ENCODE measurements at regions not wholly inside any gene's neighbourhood (a gene's known extent, or its start where the extent isn't known, plus 50 kb on each side); places are given as distances from the start of the nearest gene placed in this dataset.

DNA sequence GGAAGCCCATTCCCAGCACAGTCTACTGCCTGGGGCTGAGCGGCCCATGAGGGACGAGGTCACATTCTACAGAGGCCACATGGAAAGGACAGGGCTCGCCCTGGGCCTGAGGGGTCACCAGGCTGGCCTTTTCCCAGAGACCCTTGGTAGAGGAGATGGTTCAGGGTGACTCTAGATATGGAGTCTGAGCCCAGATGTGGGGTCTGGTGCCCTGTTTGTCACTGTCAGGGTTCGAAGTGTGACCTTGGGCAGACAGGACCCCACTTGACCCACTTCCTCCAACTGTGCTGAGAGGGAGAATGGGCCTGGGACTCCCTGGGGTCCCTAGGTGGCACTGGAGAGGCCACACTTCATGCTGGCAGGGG lies 81.0 kb downstream of the MYEOV start (continued):
- TF ChIP-seq, protein P1, sequence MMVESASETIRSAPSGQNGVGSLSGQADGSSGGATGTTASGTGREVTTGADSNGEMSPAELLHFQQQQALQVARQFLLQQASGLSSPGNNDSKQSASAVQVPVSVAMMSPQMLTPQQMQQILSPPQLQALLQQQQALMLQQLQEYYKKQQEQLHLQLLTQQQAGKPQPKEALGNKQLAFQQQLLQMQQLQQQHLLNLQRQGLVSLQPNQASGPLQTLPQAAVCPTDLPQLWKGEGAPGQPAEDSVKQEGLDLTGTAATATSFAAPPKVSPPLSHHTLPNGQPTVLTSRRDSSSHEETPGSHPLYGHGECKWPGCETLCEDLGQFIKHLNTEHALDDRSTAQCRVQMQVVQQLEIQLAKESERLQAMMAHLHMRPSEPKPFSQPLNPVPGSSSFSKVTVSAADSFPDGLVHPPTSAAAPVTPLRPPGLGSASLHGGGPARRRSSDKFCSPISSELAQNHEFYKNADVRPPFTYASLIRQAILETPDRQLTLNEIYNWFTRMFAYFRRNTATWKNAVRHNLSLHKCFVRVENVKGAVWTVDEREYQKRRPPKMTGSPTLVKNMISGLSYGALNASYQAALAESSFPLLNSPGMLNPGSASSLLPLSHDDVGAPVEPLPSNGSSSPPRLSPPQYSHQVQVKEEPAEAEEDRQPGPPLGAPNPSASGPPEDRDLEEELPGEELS (CRISPR knock-in tag; IDR thresholded peaks at IDR 0.05) = no peak
- TF ChIP-seq, protein P2, sequence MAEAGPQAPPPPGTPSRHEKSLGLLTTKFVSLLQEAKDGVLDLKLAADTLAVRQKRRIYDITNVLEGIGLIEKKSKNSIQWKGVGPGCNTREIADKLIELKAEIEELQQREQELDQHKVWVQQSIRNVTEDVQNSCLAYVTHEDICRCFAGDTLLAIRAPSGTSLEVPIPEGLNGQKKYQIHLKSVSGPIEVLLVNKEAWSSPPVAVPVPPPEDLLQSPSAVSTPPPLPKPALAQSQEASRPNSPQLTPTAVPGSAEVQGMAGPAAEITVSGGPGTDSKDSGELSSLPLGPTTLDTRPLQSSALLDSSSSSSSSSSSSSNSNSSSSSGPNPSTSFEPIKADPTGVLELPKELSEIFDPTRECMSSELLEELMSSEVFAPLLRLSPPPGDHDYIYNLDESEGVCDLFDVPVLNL (CRISPR knock-in tag; IDR thresholded peaks at IDR 0.05; ENCODE audit: borderline replicate concordance, low read depth) = no peak

DNA sequence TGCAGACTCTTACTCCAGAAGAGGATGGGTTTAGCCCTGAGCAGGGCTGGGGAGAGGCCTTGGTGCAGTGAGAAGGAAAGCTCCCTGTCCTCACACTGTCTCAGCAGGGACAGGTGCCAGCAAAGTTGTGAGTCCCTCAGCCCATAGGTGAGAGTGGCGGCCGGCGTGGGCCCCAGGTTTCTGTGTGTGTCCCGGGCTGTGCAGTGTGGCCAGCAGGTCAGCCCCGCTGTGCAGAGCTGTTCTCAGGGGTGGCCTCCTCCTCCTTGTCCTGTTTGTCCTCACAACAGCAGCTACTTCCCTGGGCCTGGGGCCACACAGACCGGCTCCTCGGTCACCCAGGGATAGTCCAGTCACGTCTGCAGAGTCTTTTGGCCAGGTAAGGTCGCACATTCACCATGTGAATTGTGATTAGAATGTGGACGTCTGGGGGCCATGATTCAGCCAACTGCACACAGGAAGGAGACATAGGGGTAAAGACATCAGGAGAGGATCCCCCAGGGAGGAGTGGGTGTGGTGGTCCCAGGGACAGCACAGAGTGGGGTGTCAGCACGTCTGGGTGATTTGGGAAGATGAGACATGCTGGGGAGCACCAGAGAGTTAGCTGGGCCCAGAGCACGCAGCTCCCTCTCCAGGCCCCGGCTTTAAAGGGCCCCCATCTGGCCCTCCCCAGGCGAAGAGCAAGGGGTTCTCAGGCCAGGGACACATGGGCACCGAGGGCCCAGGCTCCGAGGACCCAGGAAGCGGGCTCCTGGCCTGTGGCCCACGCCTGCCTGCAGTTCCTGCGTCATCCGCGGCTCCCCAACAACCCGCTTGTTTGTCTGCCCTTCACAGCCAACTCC lies 81.6 kb downstream of the MYEOV start:
- Mint-ChIP-seq H3K27ac (peak overlapping the region; percentile 80), H3K4me1 (no peaks in the 10 kb centered on the region), H3K4me3 (no peak overlapping the region), H3K27me3 (ENCODE audit: low read depth) (no peaks in the 10 kb centered on the region), H3K36me3 (no peaks in the 10 kb centered on the region), H3K9me3 (no peaks in the 10 kb centered on the region)
- no peak for DNase-seq (ENCODE audit: low spot score)
- no peak for TF ChIP-seq MXD4 (CRISPR knock-in tag; IDR thresholded peaks at IDR 0.05; ENCODE audit: borderline replicate concordance)
- ATAC-seq = no peak
- ChIA-PET POLR2A (interaction anchor here (0.5 kb wide), 1 partner anchor 622 kb away, joined by 3 read pairs; no protein-coding TSS in a partner anchor), CTCF (interaction anchor here (1.5 kb wide), 1 partner anchor 244 kb away, joined by 4 read pairs; no protein-coding TSS in a partner anchor)

DNA sequence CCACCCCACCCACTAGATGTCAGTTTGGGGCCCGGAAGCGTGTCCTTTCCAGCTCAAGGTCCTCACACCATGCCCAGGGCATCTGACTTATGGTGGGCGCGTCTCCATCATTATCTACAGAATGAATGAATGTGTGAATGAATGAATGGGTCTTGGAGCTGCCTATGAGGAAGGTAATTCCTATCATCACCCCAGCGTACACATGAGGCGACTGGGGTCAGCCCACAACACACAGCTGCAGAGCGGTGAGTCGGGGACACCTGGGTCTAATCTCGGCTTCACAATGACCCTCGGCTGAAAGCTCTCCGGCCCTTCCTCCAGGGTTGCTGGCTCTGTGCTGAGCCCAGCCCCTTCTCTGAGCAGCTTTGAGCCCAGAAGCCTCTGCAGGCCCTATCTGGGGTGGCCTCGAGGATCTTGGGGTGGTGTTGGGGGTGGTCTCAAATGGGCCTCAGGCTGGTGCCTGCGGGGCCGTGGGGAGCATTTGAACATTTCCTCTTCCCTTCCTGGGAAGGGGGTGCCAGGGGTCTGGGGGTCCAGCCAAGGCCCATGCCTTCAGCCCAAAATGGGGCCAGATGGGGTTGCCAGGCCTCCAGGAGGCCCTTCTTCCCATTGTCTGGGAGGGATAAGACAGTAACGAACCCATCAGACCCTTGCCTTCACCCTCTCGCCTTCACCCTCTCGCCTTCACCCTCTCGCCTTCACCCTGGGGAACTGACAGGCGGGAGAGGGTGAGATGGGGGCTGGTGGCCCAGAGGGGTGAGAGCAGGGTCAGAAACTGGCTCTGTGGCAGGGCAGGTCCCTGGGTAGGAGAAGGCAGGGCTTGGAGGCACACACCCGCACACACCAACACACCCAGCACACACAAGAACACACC lies 82.4 kb downstream of the MYEOV start:
- ChIA-PET CTCF (no interaction called here), POLR2A (interaction anchor here (0.5 kb wide), 1 partner anchor 394 kb away, joined by 3 read pairs; no protein-coding TSS in a partner anchor)
- Mint-ChIP-seq H3K27me3 (ENCODE audit: low read depth) (no peaks in the 10 kb centered on the region), H3K36me3 (no peaks in the 10 kb centered on the region), H3K4me1 (no peaks in the 10 kb centered on the region), H3K27ac (no peak overlapping the region), H3K9me3 (no peaks in the 10 kb centered on the region), H3K4me3 (no peak overlapping the region)
- ATAC-seq (no peak), DNase-seq (ENCODE audit: low spot score) (no peak)
- TF ChIP-seq ELF4 (CRISPR knock-in tag; IDR thresholded peaks at IDR 0.05; ENCODE audit: low read depth) = no peak
- TF ChIP-seq SOX15 (CRISPR knock-in tag; IDR thresholded peaks at IDR 0.05) = no peak
- TF ChIP-seq NFE2L1 (CRISPR knock-in tag; IDR thresholded peaks at IDR 0.05) = no peak
- TF ChIP-seq ZNF232 (CRISPR knock-in tag; IDR thresholded peaks at IDR 0.05) = no peak
- no peak for TF ChIP-seq MYBL2 (CRISPR knock-in tag; IDR thresholded peaks at IDR 0.05)
- TF ChIP-seq, protein P3, sequence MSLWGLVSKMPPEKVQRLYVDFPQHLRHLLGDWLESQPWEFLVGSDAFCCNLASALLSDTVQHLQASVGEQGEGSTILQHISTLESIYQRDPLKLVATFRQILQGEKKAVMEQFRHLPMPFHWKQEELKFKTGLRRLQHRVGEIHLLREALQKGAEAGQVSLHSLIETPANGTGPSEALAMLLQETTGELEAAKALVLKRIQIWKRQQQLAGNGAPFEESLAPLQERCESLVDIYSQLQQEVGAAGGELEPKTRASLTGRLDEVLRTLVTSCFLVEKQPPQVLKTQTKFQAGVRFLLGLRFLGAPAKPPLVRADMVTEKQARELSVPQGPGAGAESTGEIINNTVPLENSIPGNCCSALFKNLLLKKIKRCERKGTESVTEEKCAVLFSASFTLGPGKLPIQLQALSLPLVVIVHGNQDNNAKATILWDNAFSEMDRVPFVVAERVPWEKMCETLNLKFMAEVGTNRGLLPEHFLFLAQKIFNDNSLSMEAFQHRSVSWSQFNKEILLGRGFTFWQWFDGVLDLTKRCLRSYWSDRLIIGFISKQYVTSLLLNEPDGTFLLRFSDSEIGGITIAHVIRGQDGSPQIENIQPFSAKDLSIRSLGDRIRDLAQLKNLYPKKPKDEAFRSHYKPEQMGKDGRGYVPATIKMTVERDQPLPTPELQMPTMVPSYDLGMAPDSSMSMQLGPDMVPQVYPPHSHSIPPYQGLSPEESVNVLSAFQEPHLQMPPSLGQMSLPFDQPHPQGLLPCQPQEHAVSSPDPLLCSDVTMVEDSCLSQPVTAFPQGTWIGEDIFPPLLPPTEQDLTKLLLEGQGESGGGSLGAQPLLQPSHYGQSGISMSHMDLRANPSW (CRISPR knock-in tag; conservative IDR thresholded peaks at IDR 0.05; ENCODE audit: low read depth) = no peak
- TF ChIP-seq CREB1 (CRISPR knock-in tag; IDR thresholded peaks at IDR 0.05) = no peak
- TF ChIP-seq FOXK1 (CRISPR knock-in tag; IDR thresholded peaks at IDR 0.05) = no peak
- no peak for TF ChIP-seq ZNF317 (CRISPR knock-in tag; IDR thresholded peaks at IDR 0.05; ENCODE audit: borderline replicate concordance, low read depth)
- TF ChIP-seq ZNF138 (CRISPR knock-in tag; conservative IDR thresholded peaks at IDR 0.05) = no peak
